Uterus (tissue), 2 donors: ENCODE measurements at regions not wholly inside any gene's neighbourhood (a gene's known extent, or its start where the extent isn't known, plus 50 kb on each side); places are given as distances from the start of the nearest gene placed in this dataset.

Source experiments
- POLR2A ChIP-seq, 2 donors: fragments of 450-650 bp; IDR thresholded peaks; one replicate each; pipeline ENCODE4 v1.6.1; 2016; ENCODE audit warnings: antibody characterized with exemption in 2 of 2, mild to moderate bottlenecking in 1 of 2, moderate library complexity in 1 of 2
- TF ChIP-seq, protein P1 (sequence below), 4 experiments: fragments of 200-600 bp in 2 of 4; fragments of 450-650 bp in 2 of 4; sonication (generic) in 2 of 4; IDR thresholded peaks; one replicate each; pipeline ENCODE4 v1.5.1; 2016 to 2019; ENCODE audit warnings: antibody characterized with exemption in 4 of 4, mild to moderate bottlenecking in 2 of 4, moderate library complexity in 1 of 4

- TF ChIP-seq, protein P1, sequence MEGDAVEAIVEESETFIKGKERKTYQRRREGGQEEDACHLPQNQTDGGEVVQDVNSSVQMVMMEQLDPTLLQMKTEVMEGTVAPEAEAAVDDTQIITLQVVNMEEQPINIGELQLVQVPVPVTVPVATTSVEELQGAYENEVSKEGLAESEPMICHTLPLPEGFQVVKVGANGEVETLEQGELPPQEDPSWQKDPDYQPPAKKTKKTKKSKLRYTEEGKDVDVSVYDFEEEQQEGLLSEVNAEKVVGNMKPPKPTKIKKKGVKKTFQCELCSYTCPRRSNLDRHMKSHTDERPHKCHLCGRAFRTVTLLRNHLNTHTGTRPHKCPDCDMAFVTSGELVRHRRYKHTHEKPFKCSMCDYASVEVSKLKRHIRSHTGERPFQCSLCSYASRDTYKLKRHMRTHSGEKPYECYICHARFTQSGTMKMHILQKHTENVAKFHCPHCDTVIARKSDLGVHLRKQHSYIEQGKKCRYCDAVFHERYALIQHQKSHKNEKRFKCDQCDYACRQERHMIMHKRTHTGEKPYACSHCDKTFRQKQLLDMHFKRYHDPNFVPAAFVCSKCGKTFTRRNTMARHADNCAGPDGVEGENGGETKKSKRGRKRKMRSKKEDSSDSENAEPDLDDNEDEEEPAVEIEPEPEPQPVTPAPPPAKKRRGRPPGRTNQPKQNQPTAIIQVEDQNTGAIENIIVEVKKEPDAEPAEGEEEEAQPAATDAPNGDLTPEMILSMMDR (IDR thresholded peaks at IDR 0.05) = peak in 3 of 4 experiments; percentile 22 to 24 (median 24)
- TF ChIP-seq POLR2A (IDR thresholded peaks at IDR 0.05) = no peak
These were observed 74.5 kb upstream of the LMO1 start for GRCh38 chr11:8338138-8338537.
